Endothelial cell of umbilical vein (primary cell): ENCODE measurements at regions not wholly inside any gene's neighbourhood (a gene's known extent, or its start where the extent isn't known, plus 50 kb on each side); places are given as distances from the start of the nearest gene placed in this dataset.
"Not testable (repeated sequence)": the region's sequence is repeated elsewhere in the genome, so short reads cannot be mapped to it uniquely, and the experiment has no call there.

Experiments used
- BruUV-seq: library from RNA; stranded (reverse); fragments of 400-500 nt; replicated peaks from 2 replicates; lab custom pipeline; 2021; lab: Mats Ljungman, UMichigan
- CTCF ChIA-PET: fragments of 300-600, 350-600 bp; sonication (Branson Sonifier 250); formaldehyde crosslinking; loops from one replicate; lab custom pipeline; 2021; ENCODE audit warnings: antibody characterized with exemption, inconsistent platforms; lab: Charles Lee
- POLR2A ChIA-PET: fragments of 300-600, 350-600 bp; sonication (Branson Sonifier 250); formaldehyde crosslinking; loops from one replicate; lab custom pipeline; 2021; ENCODE audit warnings: antibody characterized with exemption, inconsistent platforms; lab: Charles Lee
- DNase-seq: peaks from one replicate; pipeline ENCODE4 v3.0.0-alpha.2; 2011; ENCODE audit warnings: low read depth, low spot score
- FAIRE-seq: peaks from 2 replicates; lab custom pipeline; 2011; peaks lifted over from hg19 to GRCh38; lab: Jason Lieb, UNC
- H2AFZ ChIP-seq: 2 replicates; pipeline ENCODE4 v1.6.0; 2012; ENCODE audit warnings: low read depth, low read length, control low read depth, inconsistent platforms
- H3K27ac ChIP-seq: 2 replicates; pipeline ENCODE4 v1.5.1; 2011; ENCODE audit warnings: low read depth, mild to moderate bottlenecking, control low read depth, low read length, moderate library complexity; ENCODE audit not compliant: insufficient read depth
- H3K27me3 ChIP-seq, 2 experiments: 2 replicates each; pipeline versions ENCODE4 v1.6.0 to v1.6.1; 2011; ENCODE audit warnings: low read length in 2 of 2, mixed read lengths in 1 of 2; ENCODE audit not compliant: control insufficient read depth in 2 of 2, insufficient read depth in 2 of 2
- H3K36me3 ChIP-seq, 2 experiments: 2 replicates in 1 of 2; 3 replicates in 1 of 2; pipeline ENCODE4 v1.5.1; 2011; ENCODE audit warnings: low read length in 2 of 2, mild to moderate bottlenecking in 1 of 2, moderate library complexity in 1 of 2; ENCODE audit not compliant: control insufficient read depth in 2 of 2, insufficient read depth in 2 of 2; ENCODE audit errors: extremely low read depth in 1 of 2
- H3K4me1 ChIP-seq: 3 replicates; pipeline ENCODE4 v1.5.1; 2011; ENCODE audit warnings: mild to moderate bottlenecking, low read length; ENCODE audit not compliant: control insufficient read depth, insufficient read depth; ENCODE audit errors: extremely low read depth
- H3K4me2 ChIP-seq: 2 replicates; pipeline ENCODE4 v1.6.1; 2011; ENCODE audit warnings: low read length, control low read depth, mixed read lengths; ENCODE audit not compliant: insufficient read depth
- H3K4me3 ChIP-seq, 3 experiments: fragments of 200-600 bp in 1 of 3; sonication (generic), shearing (Covaris generic) in 1 of 3; replicated peaks in 1 of 3; 2 replicates each; pipeline ENCODE4 v1.5.1; 2011 to 2016; ENCODE audit warnings: control low read depth in 3 of 3, low read length in 3 of 3, mild to moderate bottlenecking in 2 of 3, inconsistent platforms in 1 of 3, low read depth in 1 of 3, moderate library complexity in 1 of 3; ENCODE audit not compliant: insufficient read depth in 1 of 3
- H3K79me2 ChIP-seq: 2 replicates; pipeline ENCODE4 v1.6.0; 2012; ENCODE audit warnings: low read length, inconsistent platforms; ENCODE audit not compliant: control insufficient read depth, insufficient read depth
- H3K9ac ChIP-seq: replicated peaks from 2 replicates; pipeline ENCODE3; 2011; ENCODE audit warnings: low read length, control low read depth; ENCODE audit not compliant: insufficient read depth; ENCODE audit errors: extremely low read depth
- H3K9me1 ChIP-seq: replicated peaks from 3 replicates; pipeline ENCODE4 v1.6.0; 2011; ENCODE audit warnings: mild to moderate bottlenecking, low read length; ENCODE audit not compliant: control insufficient read depth, insufficient read depth; ENCODE audit errors: extremely low read depth
- H3K9me3 ChIP-seq: replicated peaks from 2 replicates; pipeline ENCODE4 v1.5.1; 2012; ENCODE audit warnings: low read length, inconsistent platforms; ENCODE audit not compliant: control insufficient read depth, insufficient read depth
- H4K20me1 ChIP-seq: replicated peaks from 2 replicates; pipeline ENCODE3; 2011; ENCODE audit warnings: mild to moderate bottlenecking, low read length; ENCODE audit not compliant: control insufficient read depth, insufficient read depth; ENCODE audit errors: extremely low read depth
- dilution Hi-C: fragments of 300-500 bp; cut with MboI; formaldehyde crosslinking; loops from one replicate; pipeline ENCODE4 v1.15.0; 2019; ENCODE audit warnings: low sequenced_read_pairs; ENCODE audit not compliant: extremely low pct_ligation_motif_present
- intact Hi-C: fragments of 100-400 bp; cut with micrococcal nuclease; formaldehyde crosslinking; loops from one replicate; pipeline ENCODE4 v1.10.0; 2022

DNA sequence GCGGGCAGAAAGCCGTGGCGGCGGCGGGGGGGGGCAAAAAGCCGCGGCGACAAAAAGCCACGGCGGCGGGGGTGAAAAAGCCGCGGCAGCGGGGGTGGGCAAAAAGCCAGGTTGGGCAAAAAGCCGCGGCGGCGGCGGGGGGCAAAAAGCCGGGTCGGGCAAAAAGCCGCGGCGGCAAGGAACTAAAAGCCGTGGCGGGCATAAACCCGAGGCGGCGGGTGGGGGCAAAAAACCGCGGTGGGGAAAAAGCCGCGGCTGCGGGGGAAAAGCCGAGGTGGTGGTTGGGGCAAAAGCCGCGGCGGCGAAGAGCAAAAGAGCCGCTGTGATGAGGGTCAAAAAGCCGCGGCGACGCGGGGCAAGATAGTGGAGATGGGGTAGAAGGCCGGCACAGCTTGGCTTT is 1834.2 kb downstream of the FOXD4L5 start:
- POLR2A ChIA-PET, H3K36me3 ChIP-seq, intact Hi-C loops, H2AFZ ChIP-seq, H3K9me3 ChIP-seq, FAIRE-seq, H4K20me1 ChIP-seq, H3K9me1 ChIP-seq, H3K4me1 ChIP-seq, H3K27ac ChIP-seq, H3K9ac ChIP-seq, DNase-seq, H3K79me2 ChIP-seq, H3K27me3 ChIP-seq, H3K4me2 ChIP-seq, dilution Hi-C loops, BruUV-seq, CTCF ChIA-PET: not testable (repeated sequence)
- peak overlapping the region in 1 of 3 experiments; percentile 7 for H3K4me3 ChIP-seq

DNA sequence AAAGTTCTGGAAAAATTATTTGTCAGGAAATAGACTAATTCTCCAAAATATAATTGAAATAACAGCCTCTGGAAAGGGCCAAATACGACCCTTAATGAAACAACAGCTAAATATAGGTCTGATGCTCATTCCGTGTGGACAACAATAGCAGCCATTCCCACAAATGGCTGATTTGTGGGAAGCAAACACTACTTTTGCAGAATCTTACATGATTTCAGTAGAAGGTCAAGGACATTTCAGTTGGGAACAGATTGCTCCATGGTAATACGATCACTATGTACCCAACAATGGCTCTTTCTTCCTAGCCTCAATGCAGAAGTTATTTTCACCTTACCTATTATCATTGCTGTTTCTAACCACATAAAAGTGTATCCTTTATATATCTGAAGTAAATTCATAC is 1859.9 kb downstream of the FOXD4L5 start:
- H2AFZ ChIP-seq, H3K4me1 ChIP-seq, DNase-seq, H4K20me1 ChIP-seq, H3K4me2 ChIP-seq, BruUV-seq, POLR2A ChIA-PET, dilution Hi-C loops, H3K4me3 ChIP-seq, H3K27me3 ChIP-seq, H3K36me3 ChIP-seq, H3K27ac ChIP-seq, CTCF ChIA-PET, FAIRE-seq, H3K9ac ChIP-seq, H3K9me3 ChIP-seq, H3K79me2 ChIP-seq, intact Hi-C loops, H3K9me1 ChIP-seq: not testable (repeated sequence)

DNA sequence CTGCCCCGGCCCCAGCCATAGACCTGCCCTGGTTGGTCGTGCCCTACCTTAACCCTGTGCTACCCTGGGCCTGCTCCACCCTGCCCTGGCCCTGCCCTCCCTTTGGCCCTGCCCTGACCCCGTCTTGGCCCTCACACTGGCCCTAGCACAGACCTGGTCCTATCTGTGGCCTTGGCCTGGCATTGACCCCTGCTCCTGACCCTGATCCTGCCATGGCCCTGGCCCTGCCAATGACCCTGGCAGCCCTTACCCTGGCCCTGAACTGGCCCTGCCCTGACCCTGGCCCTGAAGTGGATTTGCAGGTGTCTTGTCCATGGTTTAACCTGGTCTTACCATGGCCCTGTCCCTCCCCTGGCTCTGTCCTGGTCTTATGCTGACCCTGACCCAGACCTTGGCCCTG is 1894.1 kb downstream of the FOXD4L5 start:
- H3K36me3 ChIP-seq, H3K27me3 ChIP-seq, H3K79me2 ChIP-seq, dilution Hi-C loops, H3K4me1 ChIP-seq, H4K20me1 ChIP-seq, DNase-seq, H3K27ac ChIP-seq, H3K4me2 ChIP-seq, H2AFZ ChIP-seq, POLR2A ChIA-PET, CTCF ChIA-PET, H3K9me1 ChIP-seq, H3K9ac ChIP-seq, intact Hi-C loops, FAIRE-seq, H3K9me3 ChIP-seq, BruUV-seq, H3K4me3 ChIP-seq: not testable (repeated sequence)

DNA sequence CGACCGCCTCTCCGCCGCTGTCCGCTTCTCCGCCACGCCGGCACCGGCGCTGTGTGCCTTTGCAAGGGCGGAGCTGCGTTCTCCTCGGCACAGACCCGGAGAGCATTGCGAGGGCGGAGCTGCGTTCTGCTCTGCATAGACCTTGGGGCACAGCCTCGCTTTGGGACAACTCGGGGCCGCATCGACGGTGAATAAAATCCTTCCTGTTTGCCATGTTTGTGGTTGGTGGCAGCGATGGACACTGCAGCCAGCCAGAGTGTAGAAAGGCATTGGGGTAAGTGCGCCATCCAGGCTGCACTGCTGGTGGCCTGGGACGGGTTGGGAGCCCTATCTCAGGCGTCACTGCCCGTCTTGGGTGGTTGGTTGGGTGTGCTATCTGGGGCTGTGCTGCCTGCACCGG is 1899.5 kb downstream of the FOXD4L5 start:
- POLR2A ChIA-PET: not testable (repeated sequence)

More for the DNA sequence above, 1899.5 kb downstream of the FOXD4L5 start:
- FAIRE-seq, H3K9me3 ChIP-seq, H3K79me2 ChIP-seq, BruUV-seq, dilution Hi-C loops, H3K4me1 ChIP-seq, H3K36me3 ChIP-seq, H2AFZ ChIP-seq, H3K27ac ChIP-seq, H3K9ac ChIP-seq, intact Hi-C loops, H4K20me1 ChIP-seq, DNase-seq, H3K9me1 ChIP-seq, H3K27me3 ChIP-seq, CTCF ChIA-PET, H3K4me2 ChIP-seq: not testable (repeated sequence)
- H3K4me3 ChIP-seq: peak overlapping the region in 1 of 3 experiments; percentile 22
